ENCODE measurements at regions not wholly inside any gene's neighbourhood (a gene's known extent, or its start where the extent isn't known, plus 50 kb on each side); places are given as distances from the start of the nearest gene placed in this dataset.

DNA sequence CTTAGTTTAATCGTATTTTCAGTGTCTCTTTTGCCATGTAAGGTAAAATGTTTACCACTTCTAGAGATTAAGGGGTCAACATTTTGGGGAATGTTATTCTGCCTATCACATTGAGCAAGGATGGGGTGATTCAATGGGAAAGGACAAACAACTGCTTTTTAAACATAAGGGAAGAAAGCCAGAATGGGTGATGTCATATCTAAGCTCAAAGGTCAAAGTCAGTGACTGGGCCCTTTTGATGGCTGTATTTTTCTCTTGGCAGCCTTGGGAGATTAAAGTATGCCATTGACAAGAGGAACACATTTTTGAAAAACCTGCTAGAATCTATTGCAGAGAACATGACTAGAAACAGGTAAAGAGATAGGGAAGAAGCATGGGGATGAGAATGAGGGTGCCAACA is 477.3 kb upstream of the IRAK1BP1 start:
- TF ChIP-seq, protein P1, sequence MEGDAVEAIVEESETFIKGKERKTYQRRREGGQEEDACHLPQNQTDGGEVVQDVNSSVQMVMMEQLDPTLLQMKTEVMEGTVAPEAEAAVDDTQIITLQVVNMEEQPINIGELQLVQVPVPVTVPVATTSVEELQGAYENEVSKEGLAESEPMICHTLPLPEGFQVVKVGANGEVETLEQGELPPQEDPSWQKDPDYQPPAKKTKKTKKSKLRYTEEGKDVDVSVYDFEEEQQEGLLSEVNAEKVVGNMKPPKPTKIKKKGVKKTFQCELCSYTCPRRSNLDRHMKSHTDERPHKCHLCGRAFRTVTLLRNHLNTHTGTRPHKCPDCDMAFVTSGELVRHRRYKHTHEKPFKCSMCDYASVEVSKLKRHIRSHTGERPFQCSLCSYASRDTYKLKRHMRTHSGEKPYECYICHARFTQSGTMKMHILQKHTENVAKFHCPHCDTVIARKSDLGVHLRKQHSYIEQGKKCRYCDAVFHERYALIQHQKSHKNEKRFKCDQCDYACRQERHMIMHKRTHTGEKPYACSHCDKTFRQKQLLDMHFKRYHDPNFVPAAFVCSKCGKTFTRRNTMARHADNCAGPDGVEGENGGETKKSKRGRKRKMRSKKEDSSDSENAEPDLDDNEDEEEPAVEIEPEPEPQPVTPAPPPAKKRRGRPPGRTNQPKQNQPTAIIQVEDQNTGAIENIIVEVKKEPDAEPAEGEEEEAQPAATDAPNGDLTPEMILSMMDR (IDR thresholded peaks at IDR 0.05; ENCODE audit: insufficient read depth, low read length, poor library complexity, severe bottlenecking) = no peak
- TF ChIP-seq EZH2phosphoT487 (conservative IDR thresholded peaks at IDR 0.05; ENCODE audit: low read length) = no peak

Data from SU-DHL-6 (cell line).